Thoracic aorta (tissue), 2 donors: ENCODE measurements at regions not wholly inside any gene's neighbourhood (a gene's known extent, or its start where the extent isn't known, plus 50 kb on each side); places are given as distances from the start of the nearest gene placed in this dataset.

Source experiments
- ATAC-seq: fragments of 150-250 bp; one replicate; pipeline ENCODE4 v1.8.0; 2017; ENCODE audit warnings: low read depth; ENCODE audit not compliant: insufficient number of reproducible peaks, low FRiP score
- DNase-seq: peaks from one replicate; pipeline ENCODE4 v3.0.0-alpha.2; 2020; ENCODE audit warnings: low spot score
- H3K27ac ChIP-seq, 2 donors: fragments of 200-600 bp; sonication (generic); 1 replicate in 1 of 2; 2 replicates in 1 of 2; pipeline ENCODE4 v1.5.1; 2016; ENCODE audit warnings: mild to moderate bottlenecking in 2 of 2, moderate library complexity in 2 of 2
- H3K27me3 ChIP-seq: fragments of 200-600 bp; sonication (generic); replicated peaks from 2 replicates; pipeline ENCODE4 v1.6.0; 2016; ENCODE audit warnings: mild to moderate bottlenecking; ENCODE audit not compliant: insufficient read depth
- H3K36me3 ChIP-seq: fragments of 200-600 bp; sonication (generic); one replicate; pipeline ENCODE4 v1.5.1; 2016
- H3K4me1 ChIP-seq, 2 donors: fragments of 200-600 bp; sonication (generic); 1 replicate in 1 of 2; 2 replicates in 1 of 2; pipeline versions ENCODE4 v1.5.1 to v1.6.0; 2016; ENCODE audit warnings: low read depth in 2 of 2, mild to moderate bottlenecking in 1 of 2; ENCODE audit not compliant: control insufficient read depth in 1 of 2
- H3K4me3 ChIP-seq: fragments of 200-600 bp; sonication (generic); 2 replicates; pipeline ENCODE4 v1.5.1; 2016; ENCODE audit warnings: mild to moderate bottlenecking
- H3K9me3 ChIP-seq: fragments of 200-600 bp; sonication (generic); 2 replicates; pipeline ENCODE4 v1.5.1; 2016
- CTCF ChIP-seq: fragments of 200-600 bp; sonication (generic); IDR thresholded peaks from one replicate; pipeline ENCODE4 v1.5.1; 2019; ENCODE audit warnings: antibody characterized with exemption

- Histone ChIP-seq H3K4me3 (no peak overlapping the region), H3K27ac (no peak overlapping the region), H3K4me1 (no peaks in the 10 kb centered on the region), H3K36me3 (no peaks in the 10 kb centered on the region), H3K27me3 (no peaks in the 10 kb centered on the region), H3K9me3 (no peaks in the 10 kb centered on the region)
- no peak for TF ChIP-seq CTCF
- ATAC-seq (no peak), DNase-seq (no peak)
Measured at GRCh38 chr5:62077823-62078550, 228.0 kb upstream of the KIF2A start.

- Histone ChIP-seq H3K27ac (no peak overlapping the region), H3K4me3 (no peak overlapping the region), H3K4me1 (no peaks in the 10 kb centered on the region), H3K9me3 (no peaks in the 10 kb centered on the region), H3K36me3 (no peaks in the 10 kb centered on the region), H3K27me3 (no peaks in the 10 kb centered on the region)
- DNase-seq (no peak), ATAC-seq (no peak)
- TF ChIP-seq CTCF: no peak
Measured at GRCh38 chr5:62082370-62082801, 223.6 kb upstream of the KIF2A start.

- Histone ChIP-seq H3K4me3 (no peak overlapping the region), H3K9me3 (no peaks in the 10 kb centered on the region), H3K27me3 (no peaks in the 10 kb centered on the region), H3K36me3 (no peaks in the 10 kb centered on the region), H3K27ac (no peak overlapping the region), H3K4me1 (no peaks in the 10 kb centered on the region)
- ATAC-seq (no peak), DNase-seq (no peak)
- no peak for TF ChIP-seq CTCF
Measured at GRCh38 chr5:62083247-62083646, 222.8 kb upstream of the KIF2A start.

GRCh38 chr5:62083661-62084060 lies 222.3 kb upstream of the KIF2A start:
- Histone ChIP-seq H3K36me3 (no peaks in the 10 kb centered on the region), H3K4me3 (no peak overlapping the region), H3K9me3 (no peaks in the 10 kb centered on the region), H3K27ac (no peak overlapping the region), H3K4me1 (no peaks in the 10 kb centered on the region), H3K27me3 (no peaks in the 10 kb centered on the region)
- DNase-seq (no peak), ATAC-seq (no peak)
- TF ChIP-seq CTCF: no peak

GRCh38 chr5:62084391-62084790 lies 221.6 kb upstream of the KIF2A start:
- Histone ChIP-seq H3K27ac (no peak overlapping the region), H3K9me3 (no peaks in the 10 kb centered on the region), H3K4me3 (no peak overlapping the region), H3K27me3 (no peaks in the 10 kb centered on the region), H3K4me1 (no peaks in the 10 kb centered on the region), H3K36me3 (no peaks in the 10 kb centered on the region)
- no peak for TF ChIP-seq CTCF
- DNase-seq (no peak), ATAC-seq (no peak)
